HEK293 (cell line): ENCODE measurements at regions not wholly inside any gene's neighbourhood (a gene's known extent, or its start where the extent isn't known, plus 50 kb on each side); places are given as distances from the start of the nearest gene placed in this dataset.

Source experiments
- CTCF ChIA-PET: fragments of 350-600 bp; formaldehyde crosslinking; extraction: SDS; loops from one replicate; lab custom pipeline; 2021; ENCODE audit warnings: antibody characterized with exemption; lab: Yijun Ruan, JAX
- POLR2A ChIA-PET: fragments of 300-600 bp; formaldehyde crosslinking; extraction: SDS; loops from one replicate; lab custom pipeline; 2020; ENCODE audit warnings: antibody characterized with exemption, inconsistent platforms; lab: Yijun Ruan, JAX
- H3K27ac ChIP-seq: fragments of 200-500 bp; sonication (Bioruptor generic); 2 replicates; pipeline ENCODE4 v1.5.1; 2014; ENCODE audit warnings: low read depth, low read length, control low read depth, inconsistent platforms; ENCODE audit errors: extremely low read depth
- H3K36me3 ChIP-seq, 2 experiments: fragments of 200-500 bp in 1 of 2; sonication (Bioruptor generic) in 1 of 2; 1 replicate in 1 of 2; 2 replicates in 1 of 2; pipeline ENCODE4 v1.5.1; 2014 to 2017; ENCODE audit warnings: inconsistent platforms in 2 of 2, low read length in 2 of 2; ENCODE audit not compliant: control insufficient read depth in 2 of 2, insufficient read depth in 1 of 2
- H3K4me1 ChIP-seq: fragments of 200-500 bp; sonication (Bioruptor generic); 2 replicates; pipeline ENCODE4 v1.5.1; 2014; ENCODE audit warnings: mild to moderate bottlenecking, low read length, inconsistent platforms; ENCODE audit not compliant: control insufficient read depth, insufficient read depth
- H3K4me3 ChIP-seq: 2 replicates; pipeline ENCODE4 v1.5.1; 2011; ENCODE audit warnings: low read depth, mild to moderate bottlenecking, control low read depth, low read length, moderate library complexity
- H3K9me3 ChIP-seq: fragments of 200-500 bp; sonication (Bioruptor generic); 2 replicates; pipeline ENCODE4 v1.5.1; 2014; ENCODE audit warnings: low read depth, low read length, inconsistent platforms; ENCODE audit not compliant: control insufficient read depth, insufficient read depth
- GLIS1 ChIP-seq: fragments of 450-650 bp; formaldehyde crosslinking; IDR thresholded peaks from 2 replicates; pipeline ENCODE4 v1.5.1; 2016; ENCODE audit warnings: missing biosample characterization, missing genetic modification characterization
- HOXD13 ChIP-seq: sonication (generic); formaldehyde crosslinking; IDR thresholded peaks from 2 replicates; pipeline ENCODE4 v1.8.0; 2022; ENCODE audit warnings: missing genetic modification reagents, borderline replicate concordance
- KLF1 ChIP-seq: fragments of 450-650 bp; formaldehyde crosslinking; IDR thresholded peaks from 2 replicates; pipeline ENCODE4 v1.5.1; 2016; ENCODE audit warnings: missing biosample characterization, missing genetic modification characterization
- KLF10 ChIP-seq: fragments of 450-650 bp; IDR thresholded peaks from 2 replicates; pipeline ENCODE4 v1.5.1; 2018; ENCODE audit warnings: missing biosample characterization, mild to moderate bottlenecking, missing genetic modification characterization
- SCRT1 ChIP-seq: fragments of 450-650 bp; formaldehyde crosslinking; IDR thresholded peaks from 2 replicates; pipeline ENCODE4 v1.5.1; 2016; ENCODE audit warnings: missing biosample characterization, missing genetic modification characterization, borderline replicate concordance
- SCRT2 ChIP-seq: fragments of 450-650 bp; formaldehyde crosslinking; IDR thresholded peaks from 2 replicates; pipeline ENCODE4 v1.5.1; 2016; ENCODE audit warnings: missing biosample characterization, missing genetic modification characterization
- ZFHX2 ChIP-seq: fragments of 450-650 bp; formaldehyde crosslinking; conservative IDR thresholded peaks from 2 replicates; pipeline ENCODE4 v1.5.1; 2016; ENCODE audit warnings: missing biosample characterization, missing genetic modification characterization
- ZNF138 ChIP-seq: fragments of 450-650 bp; formaldehyde crosslinking; IDR thresholded peaks from 2 replicates; pipeline ENCODE4 v1.5.1; 2016; ENCODE audit warnings: missing biosample characterization, missing genetic modification characterization, borderline replicate concordance
- ZNF155 ChIP-seq: fragments of 450-650 bp; formaldehyde crosslinking; IDR thresholded peaks from 2 replicates; pipeline ENCODE4 v1.5.1; 2016; ENCODE audit warnings: missing biosample characterization, missing genetic modification characterization
- ZNF202 ChIP-seq: fragments of 450-650 bp; formaldehyde crosslinking; IDR thresholded peaks from 2 replicates; pipeline ENCODE4 v1.5.1; 2016; ENCODE audit warnings: missing biosample characterization, missing genetic modification characterization, borderline replicate concordance
- ZNF221 ChIP-seq: fragments of 450-650 bp; formaldehyde crosslinking; IDR thresholded peaks from 2 replicates; pipeline ENCODE4 v1.5.1; 2017; ENCODE audit warnings: missing biosample characterization, missing genetic modification characterization, borderline replicate concordance
- ZNF292 ChIP-seq: fragments of 450-650 bp; formaldehyde crosslinking; IDR thresholded peaks from 2 replicates; pipeline ENCODE4 v1.5.1; 2016; ENCODE audit warnings: low read depth, missing biosample characterization, missing genetic modification characterization, borderline replicate concordance
- ZNF426 ChIP-seq: fragments of 450-650 bp; formaldehyde crosslinking; IDR thresholded peaks from 2 replicates; pipeline ENCODE4 v1.5.1; 2017; ENCODE audit warnings: missing biosample characterization, missing genetic modification characterization, mild to moderate bottlenecking, inconsistent platforms, moderate library complexity
- ZNF48 ChIP-seq: fragments of 450-650 bp; formaldehyde crosslinking; IDR thresholded peaks from 2 replicates; pipeline ENCODE4 v1.5.1; 2016; ENCODE audit warnings: missing biosample characterization, missing genetic modification characterization
- ZNF530 ChIP-seq: fragments of 450-650 bp; formaldehyde crosslinking; IDR thresholded peaks from 2 replicates; pipeline ENCODE4 v1.5.1; 2016; ENCODE audit warnings: low read depth, missing biosample characterization, missing genetic modification characterization
- ZNF677 ChIP-seq: fragments of 450-650 bp; IDR thresholded peaks from 2 replicates; pipeline ENCODE4 v1.5.0; 2018; ENCODE audit warnings: missing biosample characterization, mild to moderate bottlenecking, missing genetic modification characterization, moderate library complexity
- TF ChIP-seq, protein P1 (sequence below): fragments of 450-650 bp; formaldehyde crosslinking; IDR thresholded peaks from 2 replicates; pipeline ENCODE4 v1.5.1; 2016; ENCODE audit warnings: missing biosample characterization, missing genetic modification characterization, borderline replicate concordance
- TF ChIP-seq, protein P2 (sequence below): fragments of 450-650 bp; formaldehyde crosslinking; IDR thresholded peaks from 2 replicates; pipeline ENCODE4 v1.5.1; 2016; ENCODE audit warnings: missing biosample characterization, missing genetic modification characterization
- TF ChIP-seq, protein P3 (sequence below): fragments of 450-650 bp; formaldehyde crosslinking; IDR thresholded peaks from 2 replicates; pipeline ENCODE4 v1.5.1; 2016; ENCODE audit warnings: missing biosample characterization, missing genetic modification characterization
- TF ChIP-seq, protein P4 (sequence below): fragments of 450-650 bp; formaldehyde crosslinking; IDR thresholded peaks from 2 replicates; pipeline ENCODE4 v1.5.1; 2016; ENCODE audit warnings: missing biosample characterization, missing genetic modification characterization, low read depth
- TF ChIP-seq, protein P5 (sequence below): fragments of 450-650 bp; formaldehyde crosslinking; IDR thresholded peaks from 2 replicates; pipeline ENCODE4 v1.5.1; 2016; ENCODE audit warnings: missing biosample characterization, missing genetic modification characterization

DNA sequence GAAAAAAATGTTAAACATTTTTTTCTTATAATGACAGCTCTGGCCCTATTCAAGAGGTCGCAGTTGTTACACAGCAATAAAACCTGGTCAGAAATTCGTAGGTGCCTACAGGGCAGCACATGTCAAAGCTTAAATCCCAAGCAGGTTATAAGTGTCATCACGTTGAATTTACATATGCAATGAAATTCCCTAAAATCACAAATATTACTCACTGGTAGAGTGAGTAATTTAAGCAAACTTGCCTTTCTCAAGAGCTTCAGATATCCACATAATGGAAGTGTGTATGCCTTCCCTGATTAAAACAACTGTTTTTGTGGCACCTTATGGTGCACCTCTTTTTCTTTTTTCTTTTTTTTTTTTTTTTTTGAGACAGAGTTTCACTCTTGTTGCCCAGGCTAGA is 90.7 kb upstream of the FNDC3B start (continued):
- TF ChIP-seq, protein P1, sequence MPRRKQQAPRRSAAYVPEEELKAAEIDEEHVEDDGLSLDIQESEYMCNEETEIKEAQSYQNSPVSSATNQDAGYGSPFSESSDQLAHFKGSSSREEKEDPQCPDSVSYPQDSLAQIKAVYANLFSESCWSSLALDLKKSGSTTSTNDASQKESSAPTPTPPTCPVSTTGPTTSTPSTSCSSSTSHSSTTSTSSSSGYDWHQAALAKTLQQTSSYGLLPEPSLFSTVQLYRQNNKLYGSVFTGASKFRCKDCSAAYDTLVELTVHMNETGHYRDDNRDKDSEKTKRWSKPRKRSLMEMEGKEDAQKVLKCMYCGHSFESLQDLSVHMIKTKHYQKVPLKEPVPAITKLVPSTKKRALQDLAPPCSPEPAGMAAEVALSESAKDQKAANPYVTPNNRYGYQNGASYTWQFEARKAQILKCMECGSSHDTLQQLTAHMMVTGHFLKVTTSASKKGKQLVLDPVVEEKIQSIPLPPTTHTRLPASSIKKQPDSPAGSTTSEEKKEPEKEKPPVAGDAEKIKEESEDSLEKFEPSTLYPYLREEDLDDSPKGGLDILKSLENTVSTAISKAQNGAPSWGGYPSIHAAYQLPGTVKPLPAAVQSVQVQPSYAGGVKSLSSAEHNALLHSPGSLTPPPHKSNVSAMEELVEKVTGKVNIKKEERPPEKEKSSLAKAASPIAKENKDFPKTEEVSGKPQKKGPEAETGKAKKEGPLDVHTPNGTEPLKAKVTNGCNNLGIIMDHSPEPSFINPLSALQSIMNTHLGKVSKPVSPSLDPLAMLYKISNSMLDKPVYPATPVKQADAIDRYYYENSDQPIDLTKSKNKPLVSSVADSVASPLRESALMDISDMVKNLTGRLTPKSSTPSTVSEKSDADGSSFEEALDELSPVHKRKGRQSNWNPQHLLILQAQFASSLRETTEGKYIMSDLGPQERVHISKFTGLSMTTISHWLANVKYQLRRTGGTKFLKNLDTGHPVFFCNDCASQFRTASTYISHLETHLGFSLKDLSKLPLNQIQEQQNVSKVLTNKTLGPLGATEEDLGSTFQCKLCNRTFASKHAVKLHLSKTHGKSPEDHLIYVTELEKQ (tag by site-specific recombination) = no peak
- TF ChIP-seq KLF10 (no peak), ZNF426 (tag by site-specific recombination) (no peak), ZNF221 (no peak), KLF1 (tag by site-specific recombination) (no peak), ZNF292 (tag by site-specific recombination) (no peak), ZNF677 (tag by site-specific recombination) (no peak)

DNA sequence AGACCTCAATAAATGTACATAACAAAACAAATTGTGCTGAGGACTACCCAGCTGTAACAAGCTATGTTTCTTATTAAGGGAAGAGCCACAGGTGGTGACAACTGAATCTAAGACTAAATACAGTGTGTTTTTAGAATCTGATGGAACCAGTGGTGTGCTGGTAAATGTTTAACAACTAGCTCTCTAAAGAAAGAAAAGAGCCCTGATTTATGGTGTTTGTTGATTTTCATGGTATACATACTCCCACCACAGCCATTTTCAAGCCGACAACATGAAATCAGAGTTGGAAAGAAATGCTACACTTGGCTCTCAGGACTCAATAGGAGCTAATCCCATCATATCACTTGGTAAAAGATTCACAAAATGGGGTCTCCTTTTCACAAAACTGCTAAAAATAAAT is 89.8 kb upstream of the FNDC3B start:
- no peaks in the 10 kb centered on the region for H3K9me3 ChIP-seq
- TF ChIP-seq ZNF48 (tag by site-specific recombination) (no peak), ZNF155 (tag by site-specific recombination) (no peak), SCRT1 (tag by site-specific recombination) (0 out of 2 replicates have a peak, but pooled peaks have one; percentile 19), ZNF530 (tag by site-specific recombination) (no peak), HOXD13 (CRISPR knock-in tag) (no peak), GLIS1 (tag by site-specific recombination) (no peak), ZNF292 (tag by site-specific recombination) (no peak), ZNF138 (no peak), ZFHX2 (tag by site-specific recombination) (no peak), ZNF202 (tag by site-specific recombination) (no peak), SCRT2 (peak; percentile 77)
- TF ChIP-seq, protein P2, sequence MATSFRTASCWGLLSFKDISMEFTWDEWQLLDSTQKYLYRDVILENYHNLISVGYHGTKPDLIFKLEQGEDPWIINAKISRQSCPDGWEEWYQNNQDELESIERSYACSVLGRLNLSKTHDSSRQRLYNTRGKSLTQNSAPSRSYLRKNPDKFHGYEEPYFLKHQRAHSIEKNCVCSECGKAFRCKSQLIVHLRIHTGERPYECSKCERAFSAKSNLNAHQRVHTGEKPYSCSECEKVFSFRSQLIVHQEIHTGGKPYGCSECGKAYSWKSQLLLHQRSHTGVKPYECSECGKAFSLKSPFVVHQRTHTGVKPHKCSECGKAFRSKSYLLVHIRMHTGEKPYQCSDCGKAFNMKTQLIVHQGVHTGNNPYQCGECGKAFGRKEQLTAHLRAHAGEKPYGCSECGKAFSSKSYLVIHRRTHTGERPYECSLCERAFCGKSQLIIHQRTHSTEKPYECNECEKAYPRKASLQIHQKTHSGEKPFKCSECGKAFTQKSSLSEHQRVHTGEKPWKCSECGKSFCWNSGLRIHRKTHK (tag by site-specific recombination) = no peak
- TF ChIP-seq, protein P3, sequence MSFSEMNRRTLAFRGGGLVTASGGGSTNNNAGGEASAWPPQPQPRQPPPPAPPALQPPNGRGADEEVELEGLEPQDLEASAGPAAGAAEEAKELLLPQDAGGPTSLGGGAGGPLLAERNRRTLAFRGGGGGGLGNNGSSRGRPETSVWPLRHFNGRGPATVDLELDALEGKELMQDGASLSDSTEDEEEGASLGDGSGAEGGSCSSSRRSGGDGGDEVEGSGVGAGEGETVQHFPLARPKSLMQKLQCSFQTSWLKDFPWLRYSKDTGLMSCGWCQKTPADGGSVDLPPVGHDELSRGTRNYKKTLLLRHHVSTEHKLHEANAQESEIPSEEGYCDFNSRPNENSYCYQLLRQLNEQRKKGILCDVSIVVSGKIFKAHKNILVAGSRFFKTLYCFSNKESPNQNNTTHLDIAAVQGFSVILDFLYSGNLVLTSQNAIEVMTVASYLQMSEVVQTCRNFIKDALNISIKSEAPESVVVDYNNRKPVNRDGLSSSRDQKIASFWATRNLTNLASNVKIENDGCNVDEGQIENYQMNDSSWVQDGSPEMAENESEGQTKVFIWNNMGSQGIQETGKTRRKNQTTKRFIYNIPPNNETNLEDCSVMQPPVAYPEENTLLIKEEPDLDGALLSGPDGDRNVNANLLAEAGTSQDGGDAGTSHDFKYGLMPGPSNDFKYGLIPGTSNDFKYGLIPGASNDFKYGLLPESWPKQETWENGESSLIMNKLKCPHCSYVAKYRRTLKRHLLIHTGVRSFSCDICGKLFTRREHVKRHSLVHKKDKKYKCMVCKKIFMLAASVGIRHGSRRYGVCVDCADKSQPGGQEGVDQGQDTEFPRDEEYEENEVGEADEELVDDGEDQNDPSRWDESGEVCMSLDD (tag by site-specific recombination) = no peak
- TF ChIP-seq, protein P4, sequence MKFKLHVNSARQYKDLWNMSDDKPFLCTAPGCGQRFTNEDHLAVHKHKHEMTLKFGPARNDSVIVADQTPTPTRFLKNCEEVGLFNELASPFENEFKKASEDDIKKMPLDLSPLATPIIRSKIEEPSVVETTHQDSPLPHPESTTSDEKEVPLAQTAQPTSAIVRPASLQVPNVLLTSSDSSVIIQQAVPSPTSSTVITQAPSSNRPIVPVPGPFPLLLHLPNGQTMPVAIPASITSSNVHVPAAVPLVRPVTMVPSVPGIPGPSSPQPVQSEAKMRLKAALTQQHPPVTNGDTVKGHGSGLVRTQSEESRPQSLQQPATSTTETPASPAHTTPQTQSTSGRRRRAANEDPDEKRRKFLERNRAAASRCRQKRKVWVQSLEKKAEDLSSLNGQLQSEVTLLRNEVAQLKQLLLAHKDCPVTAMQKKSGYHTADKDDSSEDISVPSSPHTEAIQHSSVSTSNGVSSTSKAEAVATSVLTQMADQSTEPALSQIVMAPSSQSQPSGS (tag by site-specific recombination) = no peak
- TF ChIP-seq, protein P5, sequence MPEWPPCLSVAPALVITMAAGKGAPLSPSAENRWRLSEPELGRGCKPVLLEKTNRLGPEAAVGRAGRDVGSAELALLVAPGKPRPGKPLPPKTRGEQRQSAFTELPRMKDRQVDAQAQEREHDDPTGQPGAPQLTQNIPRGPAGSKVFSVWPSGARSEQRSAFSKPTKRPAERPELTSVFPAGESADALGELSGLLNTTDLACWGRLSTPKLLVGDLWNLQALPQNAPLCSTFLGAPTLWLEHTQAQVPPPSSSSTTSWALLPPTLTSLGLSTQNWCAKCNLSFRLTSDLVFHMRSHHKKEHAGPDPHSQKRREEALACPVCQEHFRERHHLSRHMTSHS (tag by site-specific recombination) = no peak
- POLR2A ChIA-PET = no interaction called here
- no peaks in the 10 kb centered on the region for H3K36me3 ChIP-seq
- CTCF ChIA-PET = no interaction called here
- H3K4me3 ChIP-seq = no peak overlapping the region
- peaks cover 4% of the 10 kb centered on the region for H3K4me1 ChIP-seq
- H3K27ac ChIP-seq = no peak overlapping the region
